ENCODE measurements at regions not wholly inside any gene's neighbourhood (a gene's known extent, or its start where the extent isn't known, plus 50 kb on each side); places are given as distances from the start of the nearest gene placed in this dataset.
A peak's percentile ranks its signal among the peaks of the same experiment; 100 is the strongest.

GRCh38 chr20:17097603-17098002, 129.2 kb upstream of the PCSK2 start:
- peaks cover 3% of the 10 kb centered on the region for H3K4me1 Mint-ChIP-seq
- Histone ChIP-seq H3K4me3 (no peak overlapping the region), H3K9ac (no peak overlapping the region), H3K27me3 (no peaks in the 10 kb centered on the region), H3K79me2 (ENCODE audit: low read depth) (no peaks in the 10 kb centered on the region), H4K20me1 (ENCODE audit: low read depth) (no peaks in the 10 kb centered on the region), H3K9me3 (ENCODE audit: low read depth) (no peaks in the 10 kb centered on the region), H3K4me2 (no peak overlapping the region), H3K27ac (no peak overlapping the region), H3F3A (ENCODE audit: low read depth) (no peaks in the 10 kb centered on the region), H3K36me3 (no peaks in the 10 kb centered on the region), H2AFZ (replicated peaks) (no peak overlapping the region), H3K4me1 (no peaks in the 10 kb centered on the region)
- no peaks in the 10 kb centered on the region for H3K36me3 Mint-ChIP-seq
- TF ChIP-seq EZH2 (IDR thresholded peaks at IDR 0.05) (no peak), EZH2phosphoT487 (IDR thresholded peaks at IDR 0.05) (no peak), CTCF (IDR thresholded peaks at IDR 0.05) (no peak)
- no peak overlapping the region for H3K27ac Mint-ChIP-seq
- DNase-seq (ENCODE audit: low spot score), result no peak
- no peak overlapping the region for H3K4me3 Mint-ChIP-seq
- no peaks in the 10 kb centered on the region for H3K9me3 Mint-ChIP-seq
- peaks cover 4% of the 10 kb centered on the region for H3K27me3 Mint-ChIP-seq (ENCODE audit: insufficient read depth, low read depth)

GRCh38 chr20:17100506-17100905, 126.3 kb upstream of the PCSK2 start:
- no peaks in the 10 kb centered on the region for H3K27me3 ChIP-seq
- no peaks in the 10 kb centered on the region for H3K9me3 ChIP-seq (ENCODE audit: low read depth)
- no peak for DNase-seq (ENCODE audit: low spot score)
- no peak for TF ChIP-seq EZH2 (IDR thresholded peaks at IDR 0.05)
- TF ChIP-seq EZH2phosphoT487 (IDR thresholded peaks at IDR 0.05), result no peak
- no peak for TF ChIP-seq CTCF (IDR thresholded peaks at IDR 0.05)
- H3K36me3 Mint-ChIP-seq, result no peaks in the 10 kb centered on the region
- H2AFZ ChIP-seq (replicated peaks), result no peak overlapping the region
- no peak overlapping the region for H3K9ac ChIP-seq
- no peaks in the 10 kb centered on the region for H3K79me2 ChIP-seq (ENCODE audit: low read depth)
- H3K4me1 Mint-ChIP-seq, result no peaks in the 10 kb centered on the region
- no peak overlapping the region for H3K4me2 ChIP-seq
- no peaks in the 10 kb centered on the region for H3F3A ChIP-seq (ENCODE audit: low read depth)
- no peak overlapping the region for H3K27ac ChIP-seq
- H4K20me1 ChIP-seq (ENCODE audit: low read depth), result no peaks in the 10 kb centered on the region
- no peaks in the 10 kb centered on the region for H3K4me1 ChIP-seq
- H3K27me3 Mint-ChIP-seq (ENCODE audit: insufficient read depth, low read depth), result peaks cover 7% of the 10 kb centered on the region
- H3K27ac Mint-ChIP-seq, result no peak overlapping the region
- H3K36me3 ChIP-seq, result no peaks in the 10 kb centered on the region
- no peaks in the 10 kb centered on the region for H3K9me3 Mint-ChIP-seq
- no peak overlapping the region for H3K4me3 ChIP-seq
- H3K4me3 Mint-ChIP-seq, result no peak overlapping the region

- H3F3A ChIP-seq (ENCODE audit: low read depth), result no peaks in the 10 kb centered on the region
- no peak overlapping the region for H3K4me3 Mint-ChIP-seq
- H4K20me1 ChIP-seq (ENCODE audit: low read depth), result no peaks in the 10 kb centered on the region
- H3K36me3 ChIP-seq, result no peaks in the 10 kb centered on the region
- no peak overlapping the region for H3K9ac ChIP-seq
- TF ChIP-seq EZH2phosphoT487 (IDR thresholded peaks at IDR 0.05) (no peak), EZH2 (IDR thresholded peaks at IDR 0.05) (no peak), CTCF (IDR thresholded peaks at IDR 0.05) (no peak)
- DNase-seq (ENCODE audit: low spot score), result no peak
- H3K27ac ChIP-seq, result no peak overlapping the region
- peak overlapping the region; percentile 42 for H2AFZ ChIP-seq (replicated peaks)
- no peak overlapping the region for H3K4me3 ChIP-seq
- peaks cover 4% of the 10 kb centered on the region for H3K9me3 Mint-ChIP-seq
- no peaks in the 10 kb centered on the region for H3K9me3 ChIP-seq (ENCODE audit: low read depth)
- no peaks in the 10 kb centered on the region for H3K27me3 ChIP-seq
- peaks cover 3% of the 10 kb centered on the region for H3K27me3 Mint-ChIP-seq (ENCODE audit: insufficient read depth, low read depth)
- no peaks in the 10 kb centered on the region for H3K4me1 Mint-ChIP-seq
- H3K4me2 ChIP-seq, result no peak overlapping the region
- no peak overlapping the region for H3K27ac Mint-ChIP-seq
- H3K4me1 ChIP-seq, result no peaks in the 10 kb centered on the region
- no peaks in the 10 kb centered on the region for H3K79me2 ChIP-seq (ENCODE audit: low read depth)
- no peaks in the 10 kb centered on the region for H3K36me3 Mint-ChIP-seq
Observed at GRCh38 chr20:17107127-17107526, 119.7 kb upstream of the PCSK2 start.
